GM12878 (cell line): ENCODE measurements at regions not wholly inside any gene's neighbourhood (a gene's known extent, or its start where the extent isn't known, plus 50 kb on each side); places are given as distances from the start of the nearest gene placed in this dataset.

Experiments
- ATAC-seq: fragments of 200-7000 bp; cut with Tn5 transposase; 3 replicates; pipeline ENCODE4 v1.9.1; 2020; ENCODE audit warnings: mild to moderate bottlenecking, moderate library complexity
- BruUV-seq: library from RNA; stranded (reverse); fragments of 400-500 nt; replicated peaks from 2 replicates; lab custom pipeline; 2021; lab: Mats Ljungman, UMichigan
- CTCF ChIA-PET: fragments of 300-600 bp; sonication (Branson Sonifier 250); formaldehyde crosslinking; extraction: SDS; loops from one replicate; lab custom pipeline; 2021; ENCODE audit warnings: inconsistent platforms; lab: Yijun Ruan, JAX
- POLR2A ChIA-PET: fragments of 350-600 bp; formaldehyde crosslinking; extraction: SDS; loops from one replicate; lab custom pipeline; 2021; ENCODE audit warnings: inconsistent platforms; lab: Charles Lee
- RAD21 ChIA-PET: fragments of 300-600 bp; sonication (Branson Sonifier 250); formaldehyde crosslinking; loops from one replicate; lab custom pipeline; 2023; ENCODE audit warnings: antibody characterized with exemption; ENCODE audit not compliant: unreplicated experiment; lab: Charles Lee
- SMC1A ChIA-PET: fragments of 300-600 bp; sonication (Branson Sonifier 250); formaldehyde crosslinking; loops from one replicate; lab custom pipeline; 2023; ENCODE audit not compliant: unreplicated experiment, uncharacterized antibody; lab: Charles Lee
- DNase-seq: peaks from one replicate; pipeline ENCODE4 v3.0.0-alpha.2; 2011; ENCODE audit warnings: low read depth, low spot score
- FAIRE-seq: peaks from 3 replicates; lab custom pipeline; 2011; peaks lifted over from hg19 to GRCh38; lab: Jason Lieb, UNC
- H2AFZ ChIP-seq: 2 replicates; pipeline ENCODE4 v1.6.0; 2011; ENCODE audit warnings: low read depth, low read length, control low read depth; ENCODE audit not compliant: control insufficient read depth
- H3K27ac ChIP-seq: 2 replicates; pipeline ENCODE4 v1.5.1; 2011; ENCODE audit warnings: control low read depth; ENCODE audit not compliant: control insufficient read depth, insufficient read depth
- H3K27me3 ChIP-seq, 2 experiments: replicated peaks in 1 of 2; 2 replicates each; pipeline versions ENCODE4 v1.6.0 to v1.6.1; 2011; ENCODE audit warnings: low read length in 1 of 2; ENCODE audit not compliant: control insufficient read depth in 2 of 2, insufficient read depth in 2 of 2
- H3K36me3 ChIP-seq, 2 experiments: 2 replicates each; pipeline ENCODE4 v1.5.1; 2011; ENCODE audit warnings: low read length in 1 of 2; ENCODE audit not compliant: control insufficient read depth in 2 of 2, insufficient read depth in 2 of 2
- H3K4me1 ChIP-seq: 2 replicates; pipeline ENCODE4 v1.6.1; 2011; ENCODE audit warnings: mild to moderate bottlenecking, low read length, moderate library complexity, mixed read lengths; ENCODE audit not compliant: control insufficient read depth, insufficient read depth
- H3K4me2 ChIP-seq: 2 replicates; pipeline ENCODE4 v1.6.0; 2011; ENCODE audit warnings: control low read depth; ENCODE audit not compliant: control insufficient read depth, insufficient read depth
- H3K4me3 ChIP-seq: fragments of 200-600 bp; sonication (generic); 2 replicates; pipeline ENCODE4 v1.5.1; 2016
- H3K79me2 ChIP-seq: 2 replicates; pipeline ENCODE4 v1.6.0; 2011; ENCODE audit warnings: low read length; ENCODE audit not compliant: control insufficient read depth, insufficient read depth
- H3K9ac ChIP-seq: 2 replicates; pipeline ENCODE4 v1.8.0; 2011; ENCODE audit warnings: low read length, control low read depth, mixed read lengths; ENCODE audit not compliant: control insufficient read depth, insufficient read depth
- H3K9me3 ChIP-seq: replicated peaks from 3 replicates; pipeline ENCODE4 v1.5.1; 2011; ENCODE audit warnings: mild to moderate bottlenecking, low read length; ENCODE audit not compliant: control insufficient read depth, insufficient read depth
- H4K20me1 ChIP-seq: 2 replicates; pipeline ENCODE4 v1.6.0; 2011; ENCODE audit not compliant: control insufficient read depth, insufficient read depth
- CEBPB ChIP-seq, 2 experiments: fragments of 150-350 bp in 1 of 2; IDR thresholded peaks; 2 replicates each; pipeline ENCODE4 v1.6.1; 2012 to 2014; ENCODE audit warnings: low read depth in 2 of 2, low read length in 2 of 2, borderline replicate concordance in 1 of 2, inconsistent platforms in 1 of 2
- CEBPZ ChIP-seq: fragments of 150-350 bp; IDR thresholded peaks from 2 replicates; pipeline ENCODE4 v1.6.1; 2016; ENCODE audit warnings: low read depth, low read length
- E2F4 ChIP-seq: IDR thresholded peaks from 2 replicates; pipeline ENCODE4 v1.6.1; 2012; ENCODE audit warnings: low read depth, low read length, improper control_type of control experiment
- FOXM1 ChIP-seq: IDR thresholded peaks from 2 replicates; pipeline ENCODE4 v1.6.1; 2012; ENCODE audit warnings: low read depth, mild to moderate bottlenecking, inconsistent platforms, low read length, moderate library complexity
- HSF1 ChIP-seq: fragments of 150-350 bp; IDR thresholded peaks from 2 replicates; pipeline ENCODE4 v1.6.1; 2014; ENCODE audit warnings: mild to moderate bottlenecking, low read depth, low read length
- KLF5 ChIP-seq: fragments of 450-650 bp; IDR thresholded peaks from 2 replicates; pipeline ENCODE4 v1.6.1; 2014; ENCODE audit warnings: mild to moderate bottlenecking; ENCODE audit not compliant: partially characterized antibody
- NBN ChIP-seq: fragments of 450-650 bp; IDR thresholded peaks from 2 replicates; pipeline ENCODE4 v1.6.1; 2016
- NFXL1 ChIP-seq: fragments of 450-650 bp; IDR thresholded peaks from 2 replicates; pipeline ENCODE4 v1.6.1; 2017; ENCODE audit warnings: antibody characterized with exemption, mild to moderate bottlenecking, borderline replicate concordance
- NR2C2 ChIP-seq: IDR thresholded peaks from 2 replicates; pipeline ENCODE4 v1.6.1; 2011; ENCODE audit warnings: borderline replicate concordance, low read depth; ENCODE audit not compliant: control insufficient read depth, insufficient read length
- PAX5 ChIP-seq: IDR thresholded peaks from 2 replicates; pipeline ENCODE4 v1.6.1; 2011; ENCODE audit warnings: low read depth, low read length, borderline replicate concordance
- PBX3 ChIP-seq: IDR thresholded peaks from 2 replicates; pipeline ENCODE4 v1.6.1; 2011; ENCODE audit warnings: mild to moderate bottlenecking, low read depth, low read length, moderate library complexity; ENCODE audit not compliant: insufficient replicate concordance
- POLR2AphosphoS5 ChIP-seq: IDR thresholded peaks from 2 replicates; pipeline ENCODE4 v1.6.1; 2011; ENCODE audit warnings: mild to moderate bottlenecking, low read length, inconsistent platforms
- RB1 ChIP-seq: fragments of 450-650 bp; formaldehyde crosslinking; IDR thresholded peaks from 2 replicates; pipeline ENCODE4 v1.6.1; 2017; ENCODE audit warnings: mild to moderate bottlenecking, borderline replicate concordance
- RELB ChIP-seq: fragments of 450-650 bp; IDR thresholded peaks from 2 replicates; pipeline ENCODE4 v1.6.1; 2017; ENCODE audit warnings: low read depth, mild to moderate bottlenecking, moderate library complexity
- TAF1 ChIP-seq: IDR thresholded peaks from 2 replicates; pipeline ENCODE4 v1.6.1; 2011; ENCODE audit warnings: mild to moderate bottlenecking, low read depth, low read length, borderline replicate concordance
- ZZZ3 ChIP-seq: IDR thresholded peaks from 2 replicates; pipeline ENCODE4 v1.6.1; 2011; ENCODE audit warnings: low read depth; ENCODE audit not compliant: control insufficient read depth, insufficient read length
- WGBS: methylation state at CpG from one replicate; pipeline ENCODE4 v1.1.6; 2016; ENCODE audit warnings: low lambda C conversion rate; ENCODE audit not compliant: insufficient replicate concordance, insufficient coverage; ENCODE audit errors: missing lambda C conversion rate; 5-methylcytosine and 5-hydroxymethylcytosine counted together
- in situ Hi-C: fragments of 300-500 bp; cut with MboI; formaldehyde crosslinking; loops from 9 replicates; pipeline ENCODE4 v1.14.3; 2018; ENCODE audit warnings: mixed read lengths
- intact Hi-C: fragments of 100-400 bp; cut with micrococcal nuclease; formaldehyde crosslinking; loops from one replicate; pipeline ENCODE4 v1.14.2; 2022; ENCODE audit not compliant: unreplicated experiment

- Histone ChIP-seq H3K4me2 (no peak overlapping the region), H3K4me3 (no peak overlapping the region), H3K9ac (no peak overlapping the region), H3K36me3 (no peaks in the 10 kb centered on the region), H2AFZ (no peak overlapping the region), H3K27me3 (no peaks in the 10 kb centered on the region), H3K27ac (no peak overlapping the region), H3K9me3 (no peaks in the 10 kb centered on the region; the same call in 2 of the 3 replicates), H4K20me1 (no peaks in the 10 kb centered on the region), H3K79me2 (no peaks in the 10 kb centered on the region), H3K4me1 (no peaks in the 10 kb centered on the region)
- ChIA-PET RAD21 (no interaction called here), POLR2A (no interaction called here), CTCF (no interaction called here), SMC1A (no interaction called here)
- in situ Hi-C loops (no loop called here), intact Hi-C loops (no loop called here)
- DNase-seq (no peak), ATAC-seq (no peak), FAIRE-seq (no peak)
- BruUV-seq = no TSS peak
- WGBS = 38% methylated on average over 1 of the region's 1 CpG
- TF ChIP-seq CEBPZ = no peak
- TF ChIP-seq FOXM1 = no peak
- no peak for TF ChIP-seq POLR2AphosphoS5
- TF ChIP-seq RELB = no peak
- TF ChIP-seq NFXL1 = no peak
- no peak for TF ChIP-seq TAF1
- TF ChIP-seq NR2C2 = no peak
- no peak for TF ChIP-seq E2F4
- TF ChIP-seq ZZZ3 = no peak
- no peak for TF ChIP-seq NBN
- no peak for TF ChIP-seq PAX5
- TF ChIP-seq KLF5 = no peak
- no peak for TF ChIP-seq PBX3
- no peak for TF ChIP-seq CEBPB (IDR thresholded peaks at IDR 0.05; ENCODE audit: borderline replicate concordance in 1 of 2, low read depth in 2 of 2, low read length in 2 of 2)
- TF ChIP-seq HSF1 = no peak
- no peak for TF ChIP-seq RB1
Measured at GRCh38 chr13:55437162-55437561, 1703.6 kb upstream of the PRR20A start.
